HepG2 (cell line): ENCODE measurements at regions not wholly inside any gene's neighbourhood (a gene's known extent, or its start where the extent isn't known, plus 50 kb on each side); places are given as distances from the start of the nearest gene placed in this dataset.

Experiments
- ATAC-seq: fragments of 200-7000 bp; cut with Tn5 transposase; 3 replicates; pipeline ENCODE4 v1.9.1; 2020; ENCODE audit warnings: mild to moderate bottlenecking, moderate library complexity
- BruUV-seq: library from RNA; stranded (reverse); fragments of 400-500 nt; replicated peaks from 2 replicates; lab custom pipeline; 2021; lab: Mats Ljungman, UMichigan
- CTCF ChIA-PET: fragments of 300-600 bp; formaldehyde crosslinking; extraction: SDS; loops from one replicate; lab custom pipeline; 2021; ENCODE audit warnings: low total read pairs, inconsistent platforms, low intra/inter-chr PET ratio; lab: Yijun Ruan, JAX
- POLR2A ChIA-PET: fragments of 350-600 bp; sonication (Branson Sonifier 250); formaldehyde crosslinking; loops from one replicate; lab custom pipeline; 2020; ENCODE audit warnings: antibody characterized with exemption, inconsistent platforms; lab: Yijun Ruan, JAX
- DNase-seq: peaks from one replicate; pipeline ENCODE4 v3.0.0-alpha.2; 2015; ENCODE audit warnings: low spot score
- FAIRE-seq: peaks from 3 replicates; lab custom pipeline; 2011; peaks lifted over from hg19 to GRCh38; lab: Jason Lieb, UNC
- H2AFZ ChIP-seq: one replicate; pipeline ENCODE4 v1.6.1; 2011; ENCODE audit warnings: low read length, inconsistent platforms
- H3K27ac ChIP-seq: fragments of 300-600 bp; 3 replicates; pipeline ENCODE4 v1.8.0; 2011; ENCODE audit warnings: mixed run types, mild to moderate bottlenecking, mixed read lengths, low read length, inconsistent platforms; ENCODE audit not compliant: insufficient read depth; ENCODE audit errors: extremely low read length
- H3K27me3 ChIP-seq, 2 experiments: fragments of 200-600 bp in 1 of 2; 2 replicates in 1 of 2; 3 replicates in 1 of 2; pipeline versions ENCODE4 v1.6.0 to v1.8.0; 2011; ENCODE audit warnings: low read length in 2 of 2, mild to moderate bottlenecking in 2 of 2, moderate library complexity in 2 of 2, inconsistent platforms in 1 of 2; ENCODE audit not compliant: insufficient read depth in 2 of 2, control insufficient read depth in 1 of 2
- H3K36me3 ChIP-seq, 2 experiments: fragments of 200-600 bp in 1 of 2; replicated peaks in 1 of 2; 2 replicates in 1 of 2; 3 replicates in 1 of 2; pipeline versions ENCODE4 v1.5.1 to v1.8.0; 2011; ENCODE audit warnings: low read length in 2 of 2, inconsistent platforms in 1 of 2; ENCODE audit not compliant: insufficient read depth in 2 of 2, control insufficient read depth in 1 of 2
- H3K4me1 ChIP-seq: 2 replicates; pipeline ENCODE4 v1.5.1; 2012; ENCODE audit warnings: low read length, inconsistent platforms; ENCODE audit not compliant: insufficient read depth
- H3K4me2 ChIP-seq: 2 replicates; pipeline ENCODE4 v1.6.0; 2011; ENCODE audit warnings: low read depth, low read length, inconsistent platforms
- H3K4me3 ChIP-seq, 3 experiments: fragments of 200-600 bp in 1 of 3; sonication (generic), shearing (Covaris generic) in 1 of 3; replicated peaks in 1 of 3; 2 replicates each; pipeline ENCODE4 v1.5.1; 2011 to 2016; ENCODE audit warnings: low read length in 3 of 3, inconsistent platforms in 2 of 3, low read depth in 2 of 3, mild to moderate bottlenecking in 2 of 3, control low read depth in 1 of 3, mixed read lengths in 1 of 3; ENCODE audit not compliant: insufficient read depth in 1 of 3
- H3K79me2 ChIP-seq: one replicate; pipeline ENCODE4 v1.6.1; 2011; ENCODE audit warnings: low read length, inconsistent platforms; ENCODE audit not compliant: insufficient read depth
- H3K9ac ChIP-seq: 2 replicates; pipeline ENCODE4 v1.6.0; 2011; ENCODE audit warnings: mild to moderate bottlenecking, low read depth, low read length, inconsistent platforms; ENCODE audit not compliant: insufficient read depth
- H3K9me3 ChIP-seq: 2 replicates; pipeline ENCODE4 v1.5.1; 2012; ENCODE audit warnings: mild to moderate bottlenecking, low read length
- H4K20me1 ChIP-seq: 2 replicates; pipeline ENCODE4 v1.6.0; 2011; ENCODE audit warnings: inconsistent platforms, mild to moderate bottlenecking, low read length, moderate library complexity; ENCODE audit not compliant: insufficient read depth
- ATF1 ChIP-seq: IDR thresholded peaks from 2 replicates; pipeline ENCODE4 v1.6.1; 2016; ENCODE audit warnings: mild to moderate bottlenecking, control low read depth
- ATF7 ChIP-seq, 2 experiments: fragments of 450-650 bp in 1 of 2; sonication (generic) in 1 of 2; formaldehyde crosslinking in 1 of 2; IDR thresholded peaks; 2 replicates each; pipeline versions ENCODE4 v1.4.0 to v1.6.1; 2016 to 2020; ENCODE audit warnings: antibody characterized with exemption in 1 of 2, mild to moderate bottlenecking in 1 of 2, missing genetic modification reagents in 1 of 2
- DMAP1 ChIP-seq: IDR thresholded peaks from 2 replicates; pipeline ENCODE4 v1.6.1; 2016
- FOXO1 ChIP-seq: sonication (generic); formaldehyde crosslinking; IDR thresholded peaks from 2 replicates; pipeline ENCODE4 v1.4.0; 2020; ENCODE audit warnings: missing genetic modification reagents
- GMEB2 ChIP-seq: IDR thresholded peaks from 2 replicates; pipeline ENCODE4 v1.6.1; 2016; ENCODE audit warnings: missing biosample characterization, missing genetic modification reagents, low read depth
- HDAC1 ChIP-seq: sonication (generic); formaldehyde crosslinking; IDR thresholded peaks from 2 replicates; pipeline ENCODE4 v1.5.1; 2020; ENCODE audit warnings: mild to moderate bottlenecking, missing genetic modification reagents
- KDM6A ChIP-seq: IDR thresholded peaks from 2 replicates; pipeline ENCODE4 v1.6.1; 2016; ENCODE audit warnings: low read depth
- STAT5B ChIP-seq: sonication (generic); formaldehyde crosslinking; IDR thresholded peaks from 2 replicates; pipeline ENCODE4 v1.4.0; 2020; ENCODE audit warnings: missing genetic modification reagents
- ZFP41 ChIP-seq: sonication (generic); formaldehyde crosslinking; IDR thresholded peaks from 2 replicates; pipeline ENCODE4 v1.4.0; 2020; ENCODE audit warnings: mild to moderate bottlenecking, missing genetic modification reagents, borderline replicate concordance
- ZNF563 ChIP-seq: sonication (generic); formaldehyde crosslinking; IDR thresholded peaks from 2 replicates; pipeline ENCODE4 v1.8.0; 2022; ENCODE audit warnings: mild to moderate bottlenecking, moderate library complexity, missing genetic modification reagents
- ZNF775 ChIP-seq: sonication (generic); formaldehyde crosslinking; IDR thresholded peaks from 2 replicates; pipeline ENCODE4 v1.4.0; 2020; ENCODE audit warnings: missing genetic modification reagents, mild to moderate bottlenecking, moderate library complexity, borderline replicate concordance
- ZNF841 ChIP-seq: sonication (generic); formaldehyde crosslinking; IDR thresholded peaks from 2 replicates; pipeline ENCODE4 v1.8.1; 2023; ENCODE audit warnings: missing genetic modification reagents, borderline replicate concordance
- ZSCAN29 ChIP-seq: sonication (generic); formaldehyde crosslinking; conservative IDR thresholded peaks from 2 replicates; pipeline ENCODE4 v1.4.0; 2020; ENCODE audit warnings: mild to moderate bottlenecking, missing genetic modification reagents
- WGBS: methylation state at CpG from one replicate; pipeline ENCODE4 v1.1.6; 2017; ENCODE audit warnings: low lambda C conversion rate; 5-methylcytosine and 5-hydroxymethylcytosine counted together
- in situ Hi-C: cut with HindIII; loops from 2 replicates; pipeline ENCODE4 v1.10.0; 2017; ENCODE audit warnings: low pct_unique_long_range_greater_than_20kb; ENCODE audit not compliant: extremely low pct_ligation_motif_present
- intact Hi-C: fragments of 100-400 bp; cut with micrococcal nuclease; formaldehyde crosslinking; loops from one replicate; pipeline ENCODE4 v1.10.0; 2022; ENCODE audit not compliant: unreplicated experiment

GRCh38 chr4:130675266-130675665 lies 1579.3 kb downstream of the C4orf33 start:
- 2% methylated on average over 2 of the region's 2 CpGs for WGBS
- ATAC-seq (no peak), FAIRE-seq (no peak), DNase-seq (no peak)
- Histone ChIP-seq H3K4me3 (no peak overlapping the region), H3K4me2 (no peak overlapping the region), H3K9ac (no peak overlapping the region), H3K4me1 (no peaks in the 10 kb centered on the region), H4K20me1 (no peaks in the 10 kb centered on the region), H3K27ac (no peak overlapping the region), H3K36me3 (no peaks in the 10 kb centered on the region), H3K9me3 (no peaks in the 10 kb centered on the region), H2AFZ (no peak overlapping the region), H3K27me3 (no peaks in the 10 kb centered on the region), H3K79me2 (no peaks in the 10 kb centered on the region)
- in situ Hi-C loops = no loop called here
- intact Hi-C loops = no loop called here
- no TSS peak for BruUV-seq
- CTCF ChIA-PET = no interaction called here
- no peak for TF ChIP-seq KDM6A (CRISPR knock-in tag)
- TF ChIP-seq ATF7 (IDR thresholded peaks at IDR 0.05) = no peak
- no peak for TF ChIP-seq ATF7 (CRISPR knock-in tag; IDR thresholded peaks at IDR 0.05)
- TF ChIP-seq ZSCAN29 (CRISPR knock-in tag) = no peak
- no peak for TF ChIP-seq ZNF563
- TF ChIP-seq STAT5B = no peak
- no peak for TF ChIP-seq ATF1
- TF ChIP-seq DMAP1 (CRISPR knock-in tag) = no peak
- TF ChIP-seq GMEB2 (CRISPR knock-in tag) = no peak
- TF ChIP-seq HDAC1 (CRISPR knock-in tag) = no peak
- TF ChIP-seq ZFP41 = no peak
- no peak for TF ChIP-seq FOXO1
- no peak for TF ChIP-seq ZNF841 (CRISPR knock-in tag)
- TF ChIP-seq ZNF775 (CRISPR knock-in tag) = no peak
- POLR2A ChIA-PET = no interaction called here
